MM.1S (cell line): ENCODE measurements at regions not wholly inside any gene's neighbourhood (a gene's known extent, or its start where the extent isn't known, plus 50 kb on each side); places are given as distances from the start of the nearest gene placed in this dataset.

Experiments used
- DNase-seq: peaks from one replicate; pipeline ENCODE4 v3.0.0-alpha.2; 2015
- H2AFZ ChIP-seq: fragments of 300-600 bp; sonication (generic); 2 replicates; pipeline ENCODE4 v1.6.0; 2016; ENCODE audit warnings: antibody characterized with exemption, low read length
- H3F3A ChIP-seq: fragments of 300-600 bp; sonication (generic); 2 replicates; pipeline ENCODE4 v1.6.1; 2016; ENCODE audit warnings: mild to moderate bottlenecking, antibody characterized with exemption, low read length, moderate library complexity, mixed read lengths; ENCODE audit not compliant: insufficient read depth
- H3K27ac ChIP-seq: fragments of 300-600 bp; sonication (generic); 2 replicates; pipeline ENCODE4 v1.5.1; 2016; ENCODE audit warnings: mild to moderate bottlenecking, low read length
- H3K27me3 ChIP-seq: fragments of 300-600 bp; sonication (generic); replicated peaks from 2 replicates; pipeline ENCODE4 v1.6.0; 2016; ENCODE audit warnings: low read length; ENCODE audit not compliant: insufficient read depth
- H3K36me3 ChIP-seq: fragments of 300-600 bp; sonication (generic); replicated peaks from 2 replicates; pipeline ENCODE4 v1.6.1; 2016; ENCODE audit warnings: mild to moderate bottlenecking, low read length, mixed read lengths; ENCODE audit not compliant: insufficient read depth
- H3K4me1 ChIP-seq: fragments of 300-600 bp; sonication (generic); 2 replicates; pipeline ENCODE4 v1.6.1; 2016; ENCODE audit warnings: low read length, mixed read lengths
- H3K4me2 ChIP-seq: fragments of 300-600 bp; sonication (generic); 2 replicates; pipeline ENCODE4 v1.6.0; 2016; ENCODE audit warnings: low read depth, low read length
- H3K4me3 ChIP-seq: fragments of 300-600 bp; sonication (generic); 2 replicates; pipeline ENCODE4 v1.5.1; 2016; ENCODE audit warnings: low read length, mixed read lengths
- H3K79me2 ChIP-seq: fragments of 300-600 bp; sonication (generic); 2 replicates; pipeline ENCODE4 v1.6.1; 2016; ENCODE audit warnings: mixed run types, low read length, mixed read lengths
- H3K9ac ChIP-seq: fragments of 300-600 bp; sonication (generic); 2 replicates; pipeline ENCODE4 v1.6.1; 2016; ENCODE audit warnings: low read length, mixed read lengths
- H3K9me2 ChIP-seq: fragments of 300-600 bp; sonication (generic); replicated peaks from 2 replicates; pipeline ENCODE4 v1.6.1; 2016; ENCODE audit warnings: mild to moderate bottlenecking, low read length, mixed read lengths; ENCODE audit not compliant: insufficient read depth
- H3K9me3 ChIP-seq: fragments of 300-600 bp; sonication (generic); replicated peaks from 2 replicates; pipeline ENCODE4 v1.6.1; 2016; ENCODE audit warnings: mild to moderate bottlenecking, low read length, mixed read lengths; ENCODE audit not compliant: insufficient read depth
- H4K20me1 ChIP-seq: fragments of 300-600 bp; sonication (generic); 2 replicates; pipeline ENCODE4 v1.6.1; 2016; ENCODE audit warnings: mild to moderate bottlenecking, low read length, moderate library complexity, mixed read lengths; ENCODE audit not compliant: insufficient read depth
- EZH2 ChIP-seq: fragments of 300-600 bp; sonication (generic); optimal IDR thresholded peaks from 2 replicates; pipeline ENCODE3; 2017; ENCODE audit warnings: low read depth, mild to moderate bottlenecking, antibody characterized with exemption, low read length, mixed read lengths
- EZH2phosphoT487 ChIP-seq: fragments of 300-600 bp; sonication (generic); IDR thresholded peaks from 2 replicates; pipeline ENCODE4 v1.6.1; 2018; ENCODE audit warnings: antibody characterized with exemption, low read length
- TF ChIP-seq, protein P1 (sequence below): fragments of 300-600 bp; sonication (generic); IDR thresholded peaks from 2 replicates; pipeline ENCODE4 v1.5.1; 2016; ENCODE audit warnings: antibody characterized with exemption, low read length, mixed read lengths

DNA sequence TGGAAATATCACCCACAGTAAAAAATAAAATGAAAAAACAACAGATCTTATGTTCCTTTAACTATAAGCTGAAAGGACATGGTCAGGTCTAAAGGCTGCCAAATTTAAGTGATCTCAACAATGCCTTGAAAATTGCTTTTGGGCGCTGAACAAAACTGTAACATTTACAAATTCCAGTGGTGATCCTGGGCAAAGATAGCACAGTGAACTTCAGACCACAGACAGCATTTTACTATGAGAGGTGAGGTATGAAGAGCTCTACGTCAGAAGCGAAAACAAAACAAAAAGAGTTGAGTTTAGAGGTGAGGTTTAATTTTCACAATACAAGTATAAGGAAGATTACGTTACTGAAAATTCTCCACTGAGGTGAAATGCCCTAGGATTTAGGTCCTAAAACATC lies 165.8 kb upstream of the STK32A start:
- Histone ChIP-seq H3K9ac (no peak overlapping the region), H3K4me2 (no peak overlapping the region), H2AFZ (no peak overlapping the region), H3K27me3 (no peaks in the 10 kb centered on the region), H4K20me1 (no peaks in the 10 kb centered on the region), H3K4me3 (no peak overlapping the region), H3K36me3 (no peaks in the 10 kb centered on the region), H3K9me3 (no peaks in the 10 kb centered on the region), H3K9me2 (no peaks in the 10 kb centered on the region), H3K4me1 (no peaks in the 10 kb centered on the region), H3K27ac (no peak overlapping the region), H3K79me2 (no peaks in the 10 kb centered on the region), H3F3A (no peaks in the 10 kb centered on the region)
- no peak for DNase-seq
- TF ChIP-seq EZH2phosphoT487 (no peak), EZH2 (no peak)
- TF ChIP-seq, protein P1, sequence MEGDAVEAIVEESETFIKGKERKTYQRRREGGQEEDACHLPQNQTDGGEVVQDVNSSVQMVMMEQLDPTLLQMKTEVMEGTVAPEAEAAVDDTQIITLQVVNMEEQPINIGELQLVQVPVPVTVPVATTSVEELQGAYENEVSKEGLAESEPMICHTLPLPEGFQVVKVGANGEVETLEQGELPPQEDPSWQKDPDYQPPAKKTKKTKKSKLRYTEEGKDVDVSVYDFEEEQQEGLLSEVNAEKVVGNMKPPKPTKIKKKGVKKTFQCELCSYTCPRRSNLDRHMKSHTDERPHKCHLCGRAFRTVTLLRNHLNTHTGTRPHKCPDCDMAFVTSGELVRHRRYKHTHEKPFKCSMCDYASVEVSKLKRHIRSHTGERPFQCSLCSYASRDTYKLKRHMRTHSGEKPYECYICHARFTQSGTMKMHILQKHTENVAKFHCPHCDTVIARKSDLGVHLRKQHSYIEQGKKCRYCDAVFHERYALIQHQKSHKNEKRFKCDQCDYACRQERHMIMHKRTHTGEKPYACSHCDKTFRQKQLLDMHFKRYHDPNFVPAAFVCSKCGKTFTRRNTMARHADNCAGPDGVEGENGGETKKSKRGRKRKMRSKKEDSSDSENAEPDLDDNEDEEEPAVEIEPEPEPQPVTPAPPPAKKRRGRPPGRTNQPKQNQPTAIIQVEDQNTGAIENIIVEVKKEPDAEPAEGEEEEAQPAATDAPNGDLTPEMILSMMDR = no peak

DNA sequence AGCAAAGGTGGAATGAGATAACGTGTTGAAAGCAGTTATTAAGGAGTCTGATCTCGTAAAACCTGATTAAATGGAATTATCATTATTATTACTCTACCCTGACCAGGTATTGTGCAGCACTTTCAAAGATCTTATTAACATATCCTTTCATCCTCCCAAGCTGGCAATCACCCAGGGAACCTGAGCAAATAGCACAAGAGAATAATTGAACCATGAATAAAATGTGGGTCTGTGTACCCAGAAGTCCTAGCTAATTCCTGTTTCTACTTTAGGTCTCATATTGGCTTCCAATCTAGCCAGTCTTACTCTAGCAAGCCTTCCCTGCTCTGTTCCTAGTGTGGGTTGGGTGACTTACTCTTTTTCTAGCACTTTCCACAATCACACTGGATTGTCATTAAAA lies 162.2 kb upstream of the STK32A start:
- no peak overlapping the region for H3K4me3 ChIP-seq
- no peaks in the 10 kb centered on the region for H3K4me1 ChIP-seq
- H3K4me2 ChIP-seq = no peak overlapping the region
- no peak overlapping the region for H2AFZ ChIP-seq
- H3F3A ChIP-seq = no peaks in the 10 kb centered on the region
- no peak overlapping the region for H3K27ac ChIP-seq
- no peaks in the 10 kb centered on the region for H3K9me3 ChIP-seq
- H4K20me1 ChIP-seq = no peaks in the 10 kb centered on the region
- no peak overlapping the region for H3K9ac ChIP-seq
- no peaks in the 10 kb centered on the region for H3K9me2 ChIP-seq
- no peaks in the 10 kb centered on the region for H3K36me3 ChIP-seq
- no peaks in the 10 kb centered on the region for H3K79me2 ChIP-seq
- no peaks in the 10 kb centered on the region for H3K27me3 ChIP-seq
- no peak for DNase-seq
- TF ChIP-seq EZH2phosphoT487 (no peak), EZH2 (no peak)
- TF ChIP-seq, protein P1 = no peak

- Histone ChIP-seq H4K20me1 (no peaks in the 10 kb centered on the region), H3K9ac (no peak overlapping the region), H3K36me3 (no peaks in the 10 kb centered on the region), H2AFZ (no peak overlapping the region), H3F3A (no peaks in the 10 kb centered on the region), H3K27me3 (no peaks in the 10 kb centered on the region), H3K9me3 (no peaks in the 10 kb centered on the region), H3K9me2 (no peaks in the 10 kb centered on the region), H3K4me2 (no peak overlapping the region), H3K4me1 (no peaks in the 10 kb centered on the region), H3K79me2 (no peaks in the 10 kb centered on the region), H3K27ac (no peak overlapping the region), H3K4me3 (no peak overlapping the region)
- TF ChIP-seq EZH2 = no peak
- TF ChIP-seq, protein P1 = no peak
- no peak for TF ChIP-seq EZH2phosphoT487
- no peak for DNase-seq
These were observed 161.7 kb upstream of the STK32A start for GRCh38 chr5:147073098-147073497.
